Common myeloid progenitor, CD34-positive (primary cell): ENCODE measurements at regions not wholly inside any gene's neighbourhood (a gene's known extent, or its start where the extent isn't known, plus 50 kb on each side); places are given as distances from the start of the nearest gene placed in this dataset.
"Not testable (repeated sequence)": the region's sequence is repeated elsewhere in the genome, so short reads cannot be mapped to it uniquely, and the experiment has no call there.

Experiments used
- CTCF ChIA-PET: fragments of 350-600 bp; sonication (Branson Sonifier 250); formaldehyde crosslinking; loops from one replicate; lab custom pipeline; 2021; ENCODE audit warnings: antibody characterized with exemption; lab: Charles Lee
- POLR2A ChIA-PET: fragments of 350-600 bp; sonication (Branson Sonifier 250); formaldehyde crosslinking; loops from one replicate; lab custom pipeline; 2021; ENCODE audit warnings: antibody characterized with exemption; lab: Charles Lee
- DNase-seq, 3 donors: peaks; one replicate each; pipeline versions ENCODE4 v3.0.0 to v3.0.0-alpha.2; 2013
- H3K27ac ChIP-seq, 2 experiments: 1 replicate in 1 of 2; 2 replicates in 1 of 2; pipeline ENCODE4 v1.7.0; 2013; ENCODE audit warnings: inconsistent platforms in 2 of 2, low read length in 2 of 2, mild to moderate bottlenecking in 2 of 2, low read depth in 1 of 2, moderate library complexity in 1 of 2; ENCODE audit not compliant: severe bottlenecking in 2 of 2, insufficient read depth in 1 of 2, poor library complexity in 1 of 2
- H3K27me3 ChIP-seq, 5 experiments: replicated peaks in 2 of 5; 1 replicate in 3 of 5; 2 replicates in 2 of 5; pipeline versions ENCODE4 v1.6.1 to v1.7.0; 2013; ENCODE audit warnings: low read length in 4 of 5, mild to moderate bottlenecking in 2 of 5, moderate library complexity in 2 of 5, inconsistent platforms in 1 of 5; ENCODE audit not compliant: insufficient read depth in 5 of 5, control insufficient read depth in 4 of 5
- H3K36me3 ChIP-seq, 4 experiments: 1 replicate in 2 of 4; 2 replicates in 2 of 4; pipeline versions ENCODE4 v1.6.1 to v1.7.0; 2013; ENCODE audit warnings: low read length in 3 of 4, control low read depth in 1 of 4, mild to moderate bottlenecking in 1 of 4; ENCODE audit not compliant: control insufficient read depth in 4 of 4, insufficient read depth in 4 of 4
- H3K4me1 ChIP-seq, 4 experiments: 1 replicate in 3 of 4; 2 replicates in 1 of 4; pipeline versions ENCODE4 v1.6.1 to v1.7.1; 2013; ENCODE audit warnings: low read length in 3 of 4, mild to moderate bottlenecking in 3 of 4, control low read depth in 1 of 4, inconsistent platforms in 1 of 4, moderate library complexity in 1 of 4; ENCODE audit not compliant: control insufficient read depth in 4 of 4, insufficient read depth in 4 of 4; ENCODE audit errors: control extremely low read depth in 1 of 4
- H3K4me3 ChIP-seq, 7 experiments: 1 replicate in 4 of 7; 2 replicates in 3 of 7; pipeline versions ENCODE4 v1.5.1 to v1.7.0; 2013; ENCODE audit warnings: mild to moderate bottlenecking in 7 of 7, low read length in 6 of 7, moderate library complexity in 6 of 7, inconsistent platforms in 2 of 7, low read depth in 2 of 7, control low read depth in 1 of 7; ENCODE audit not compliant: insufficient read depth in 4 of 7, control insufficient read depth in 1 of 7; ENCODE audit errors: extremely low read depth in 1 of 7
- H3K9me3 ChIP-seq, 5 experiments: 1 replicate in 4 of 5; 2 replicates in 1 of 5; pipeline versions ENCODE4 v1.6.1 to v1.7.1; 2013; ENCODE audit warnings: low read length in 4 of 5, mild to moderate bottlenecking in 2 of 5, inconsistent platforms in 1 of 5, low read depth in 1 of 5, moderate library complexity in 1 of 5; ENCODE audit not compliant: control insufficient read depth in 4 of 5, insufficient read depth in 2 of 5; ENCODE audit errors: control extremely low read depth in 1 of 5
- WGBS: methylation state at CpG from one replicate; pipeline ENCODE4 v1.1.5; 2013; ENCODE audit not compliant: insufficient coverage; 5-methylcytosine and 5-hydroxymethylcytosine counted together

DNA sequence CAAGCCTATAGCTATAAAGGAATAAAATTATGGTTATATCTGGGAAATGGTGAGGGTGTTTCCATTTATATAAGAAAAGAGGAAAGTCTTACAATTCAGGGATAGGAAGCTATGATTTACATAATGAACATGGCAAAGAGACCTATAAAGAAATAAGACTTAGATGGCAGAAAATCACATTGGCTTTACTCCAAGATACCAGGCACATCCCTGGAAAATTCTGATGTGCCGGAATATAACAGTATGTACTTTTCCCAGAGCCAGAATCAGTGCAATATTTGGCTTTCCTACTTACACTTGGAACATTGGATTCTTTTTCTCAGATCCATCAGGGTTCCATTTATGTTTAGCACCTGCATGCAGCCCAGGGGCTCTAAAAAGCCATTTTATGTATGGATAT, 357.8 kb downstream of the CETN3 start:
- ChIA-PET CTCF (no interaction called here), POLR2A (no interaction called here)
- 93% methylated on average over 1 of the region's 1 CpG for WGBS
- Histone ChIP-seq H3K4me1 (no peaks in the 10 kb centered on the region), H3K4me3 (no peak overlapping the region), H3K27ac (no peak overlapping the region), H3K36me3 (no peaks in the 10 kb centered on the region), H3K27me3 (no peaks in the 10 kb centered on the region), H3K9me3 (no peaks in the 10 kb centered on the region)
- no peak for DNase-seq

- H3K4me3 ChIP-seq, result no peak overlapping the region
- ChIA-PET POLR2A (no interaction called here), CTCF (no interaction called here)
- 100% methylated on average over 2 of the region's 2 CpGs for WGBS
- peaks cover 0 to 3% (median 0%) of the 10 kb centered on the region in 5 experiments for H3K9me3 ChIP-seq
- H3K27ac ChIP-seq, result no peak overlapping the region
- H3K4me1 ChIP-seq, result no peaks in the 10 kb centered on the region
- H3K36me3 ChIP-seq, result no peaks in the 10 kb centered on the region
- no peak for DNase-seq
- no peaks in the 10 kb centered on the region for H3K27me3 ChIP-seq
Observed at GRCh38 chr5:90050103-90050502, 359.5 kb downstream of the CETN3 start.

DNA sequence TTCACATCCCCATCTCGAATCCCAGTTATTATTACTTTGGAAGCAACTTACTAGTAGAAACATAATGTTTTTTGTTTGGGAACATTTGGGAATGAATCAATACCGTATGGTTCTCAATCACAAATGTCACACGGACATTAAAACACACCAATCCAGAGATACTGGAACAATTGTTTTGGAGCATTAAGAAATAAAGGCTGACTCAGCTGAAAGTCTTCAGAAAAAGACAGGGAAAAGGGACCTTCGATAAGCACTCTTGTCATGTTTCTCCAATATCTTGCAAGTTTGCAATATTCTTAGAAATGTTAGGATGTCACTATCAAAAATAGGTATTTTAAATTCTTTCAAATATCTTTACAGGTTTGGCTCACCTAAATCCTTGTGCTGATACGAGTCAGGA, 362.4 kb downstream of the CETN3 start:
- H3K4me1 ChIP-seq, result no peaks in the 10 kb centered on the region
- DNase-seq, result no peak
- H3K4me3 ChIP-seq, result no peak overlapping the region
- POLR2A ChIA-PET, result interaction anchor here (0.5 kb wide), 1 partner anchor 406 kb away, joined by 3 read pairs; no protein-coding TSS in a partner anchor
- no CpG with 5 or more reads among the region's 5 CpGs for WGBS
- H3K9me3 ChIP-seq, result peaks cover 0 to 3% (median 0%) of the 10 kb centered on the region in 5 experiments
- CTCF ChIA-PET, result no interaction called here
- H3K27ac ChIP-seq, result no peak overlapping the region
- H3K27me3 ChIP-seq, result no peaks in the 10 kb centered on the region
- H3K36me3 ChIP-seq, result no peaks in the 10 kb centered on the region

DNA sequence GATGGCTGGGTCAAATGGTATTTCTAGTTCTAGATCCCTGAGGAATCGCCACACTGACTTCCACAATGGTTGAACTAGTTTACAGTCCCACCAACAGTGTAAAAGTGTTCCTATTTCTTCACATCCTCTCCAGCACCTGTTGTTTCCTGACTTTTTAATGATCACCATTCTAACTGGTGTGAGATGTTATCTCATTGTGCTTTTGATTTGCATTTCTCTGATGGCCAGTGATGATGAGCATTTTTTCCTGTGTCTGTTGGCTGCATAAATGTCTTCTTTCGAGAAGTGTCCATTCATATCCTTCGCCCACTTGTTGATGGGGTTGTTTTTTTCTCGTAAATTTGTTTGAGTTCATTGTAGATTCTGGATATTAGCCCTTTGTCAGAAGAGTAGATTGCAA, 369.5 kb downstream of the CETN3 start:
- DNase-seq, H3K4me1 ChIP-seq, H3K9me3 ChIP-seq, H3K36me3 ChIP-seq, H3K27ac ChIP-seq, H3K27me3 ChIP-seq, POLR2A ChIA-PET, H3K4me3 ChIP-seq, CTCF ChIA-PET: not testable (repeated sequence)
- no CpG with 5 or more reads among the region's 4 CpGs for WGBS

- no peak for DNase-seq
- Histone ChIP-seq H3K4me1 (no peaks in the 10 kb centered on the region), H3K27me3 (no peaks in the 10 kb centered on the region), H3K4me3 (no peak overlapping the region), H3K9me3 (no peaks in the 10 kb centered on the region), H3K27ac (no peak overlapping the region), H3K36me3 (no peaks in the 10 kb centered on the region)
- 85% methylated on average over 4 of the region's 4 CpGs for WGBS
- ChIA-PET POLR2A (interaction anchor here (0.7 kb wide), 1 partner anchor 570 kb away, joined by 4 read pairs; no protein-coding TSS in a partner anchor), CTCF (no interaction called here)
Observed at GRCh38 chr5:90037646-90038045, 371.9 kb downstream of the CETN3 start.

DNA sequence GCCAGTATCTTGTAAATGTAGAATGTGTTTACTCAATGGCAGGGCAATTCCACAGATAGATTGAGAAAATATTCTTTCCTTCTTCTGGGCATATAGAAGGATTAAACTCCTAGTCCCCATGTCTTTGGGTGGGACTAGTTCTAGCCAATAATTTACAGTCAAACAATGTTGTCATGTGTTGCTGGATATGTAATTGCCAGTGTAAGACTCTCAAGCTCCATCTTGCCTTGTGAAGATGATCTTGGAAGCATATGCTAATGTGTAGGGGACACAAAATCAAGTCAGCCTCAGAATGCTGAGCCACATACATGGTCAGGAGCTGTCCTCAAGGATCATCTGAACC, 386.9 kb downstream of the CETN3 start:
- ChIA-PET POLR2A (no interaction called here), CTCF (no interaction called here)
- Histone ChIP-seq H3K27ac (no peak overlapping the region), H3K27me3 (no peaks in the 10 kb centered on the region), H3K4me3 (no peak overlapping the region), H3K4me1 (peaks cover 0 to 2% (median 0%) of the 10 kb centered on the region in 4 experiments), H3K36me3 (no peaks in the 10 kb centered on the region), H3K9me3 (no peaks in the 10 kb centered on the region)
- DNase-seq, result no peak

- WGBS, result no CpG with 5 or more reads among the region's 1 CpG
- ChIA-PET POLR2A (no interaction called here), CTCF (no interaction called here)
Observed at GRCh38 chr5:90022002-90022710, 387.4 kb downstream of the CETN3 start.

More at GRCh38 chr5:90022002-90022710, 387.4 kb downstream of the CETN3 start:
- no peaks in the 10 kb centered on the region for H3K9me3 ChIP-seq
- no peak overlapping the region for H3K27ac ChIP-seq
- no peaks in the 10 kb centered on the region for H3K27me3 ChIP-seq
- peaks cover 0 to 2% (median 0%) of the 10 kb centered on the region in 4 experiments for H3K4me1 ChIP-seq
- no peak overlapping the region for H3K4me3 ChIP-seq
- H3K36me3 ChIP-seq, result no peaks in the 10 kb centered on the region
- DNase-seq, result no peak
